ENCODE measurements at regions not wholly inside any gene's neighbourhood (a gene's known extent, or its start where the extent isn't known, plus 50 kb on each side); places are given as distances from the start of the nearest gene placed in this dataset.

GRCh38 chr5:170173647-170174046, 59.1 kb upstream of the C5orf58 start:
- CTCF ChIA-PET, result interaction anchor here (0.8 to 2.3 kb wide), 8 partner anchors 10 to 519 kb away, joined by 3 to 12 read pairs (median 3); no protein-coding TSS in a partner anchor
- POLR2A ChIA-PET, result no interaction called here

GRCh38 chr5:170176916-170177315, 55.9 kb upstream of the C5orf58 start:
- no peak overlapping the region for H3K27ac ChIP-seq (ENCODE audit: extremely low read depth, low read depth, low read length)
- H3K9me3 ChIP-seq (ENCODE audit: control insufficient read depth, insufficient read depth, low read depth, low read length), result no peaks in the 10 kb centered on the region
- H3K4me3 ChIP-seq (ENCODE audit: low read depth, low read length), result no peak overlapping the region
- no peaks in the 10 kb centered on the region for H3K4me1 ChIP-seq (ENCODE audit: control insufficient read depth, insufficient read depth, low read length)
- ChIA-PET POLR2A (no interaction called here), CTCF (interaction anchor here (1.0 kb wide), 1 partner anchor 76 kb away, joined by 3 read pairs; no protein-coding TSS in a partner anchor)
- no peaks in the 10 kb centered on the region for H3K36me3 ChIP-seq (ENCODE audit: control insufficient read depth in 2 of 2, insufficient read depth in 1 of 2, low read length in 2 of 2)
- TF ChIP-seq ZSCAN23 (tag by site-specific recombination; IDR thresholded peaks at IDR 0.05) (no peak), TCF7L2 (IDR thresholded peaks at IDR 0.05; ENCODE audit: borderline replicate concordance, low read depth, low read length) (no peak), ZNF341 (tag by site-specific recombination; IDR thresholded peaks at IDR 0.05; ENCODE audit: low read depth) (no peak), GLIS1 (tag by site-specific recombination; IDR thresholded peaks at IDR 0.05) (peak; percentile 33; the same call in 1 of the 2 replicates), WT1 (tag by site-specific recombination; IDR thresholded peaks at IDR 0.05) (no peak)

More at GRCh38 chr5:170173647-170174046, 59.1 kb upstream of the C5orf58 start:
- Histone ChIP-seq H3K9me3 (ENCODE audit: control insufficient read depth, insufficient read depth, low read depth, low read length) (no peaks in the 10 kb centered on the region), H3K27ac (ENCODE audit: extremely low read depth, low read depth, low read length) (no peak overlapping the region), H3K36me3 (ENCODE audit: control insufficient read depth in 2 of 2, insufficient read depth in 1 of 2, low read length in 2 of 2) (no peaks in the 10 kb centered on the region), H3K4me3 (ENCODE audit: low read depth, low read length) (no peak overlapping the region), H3K4me1 (ENCODE audit: control insufficient read depth, insufficient read depth, low read length) (no peaks in the 10 kb centered on the region)
- TF ChIP-seq ZNF654 (tag by site-specific recombination; IDR thresholded peaks at IDR 0.05; ENCODE audit: low read depth), result no peak

- no peaks in the 10 kb centered on the region for H3K9me3 ChIP-seq (ENCODE audit: control insufficient read depth, insufficient read depth, low read depth, low read length)
- no peaks in the 10 kb centered on the region for H3K4me1 ChIP-seq (ENCODE audit: control insufficient read depth, insufficient read depth, low read length)
- H3K4me3 ChIP-seq (ENCODE audit: low read depth, low read length), result no peak overlapping the region
- CTCF ChIA-PET, result interaction anchor here (9.2 kb wide), 1 partner anchor 79 kb away, joined by 169 read pairs; no protein-coding TSS in a partner anchor
- no peak overlapping the region for H3K27ac ChIP-seq (ENCODE audit: extremely low read depth, low read depth, low read length)
- H3K36me3 ChIP-seq (ENCODE audit: control insufficient read depth in 2 of 2, insufficient read depth in 1 of 2, low read length in 2 of 2), result no peaks in the 10 kb centered on the region
- POLR2A ChIA-PET, result no interaction called here
- no peak for TF ChIP-seq ZNF302 (tag by site-specific recombination; IDR thresholded peaks at IDR 0.05; ENCODE audit: low read depth)
These were observed 54.0 kb upstream of the C5orf58 start for GRCh38 chr5:170178814-170179213.

DNA sequence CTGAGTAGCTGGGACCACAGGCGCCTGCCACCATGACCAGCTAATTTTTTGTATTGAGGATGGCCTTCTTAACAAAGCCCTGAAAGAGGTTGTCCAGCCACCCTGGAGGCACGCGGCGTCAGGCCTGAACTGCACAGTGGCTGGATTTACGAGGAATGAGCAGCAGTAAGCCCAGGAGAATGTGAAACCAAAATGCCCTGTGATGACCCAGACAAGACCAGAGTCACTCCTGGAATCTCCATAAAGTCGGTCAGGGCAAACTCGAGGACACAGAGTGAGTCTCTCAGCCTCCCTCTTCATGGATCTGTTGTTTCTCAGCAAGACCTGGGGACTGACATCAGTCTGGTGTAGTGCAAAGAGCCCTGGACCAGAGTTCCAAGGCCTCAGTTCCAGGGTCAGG, 53.2 kb upstream of the C5orf58 start:
- no peak for TF ChIP-seq ZNF174 (tag by site-specific recombination; IDR thresholded peaks at IDR 0.05)
- no peak for TF ChIP-seq GLI2 (tag by site-specific recombination; IDR thresholded peaks at IDR 0.05; ENCODE audit: borderline replicate concordance, low read depth)
- TF ChIP-seq ZNF473 (tag by site-specific recombination; IDR thresholded peaks at IDR 0.05), result no peak
- TF ChIP-seq, protein P1, sequence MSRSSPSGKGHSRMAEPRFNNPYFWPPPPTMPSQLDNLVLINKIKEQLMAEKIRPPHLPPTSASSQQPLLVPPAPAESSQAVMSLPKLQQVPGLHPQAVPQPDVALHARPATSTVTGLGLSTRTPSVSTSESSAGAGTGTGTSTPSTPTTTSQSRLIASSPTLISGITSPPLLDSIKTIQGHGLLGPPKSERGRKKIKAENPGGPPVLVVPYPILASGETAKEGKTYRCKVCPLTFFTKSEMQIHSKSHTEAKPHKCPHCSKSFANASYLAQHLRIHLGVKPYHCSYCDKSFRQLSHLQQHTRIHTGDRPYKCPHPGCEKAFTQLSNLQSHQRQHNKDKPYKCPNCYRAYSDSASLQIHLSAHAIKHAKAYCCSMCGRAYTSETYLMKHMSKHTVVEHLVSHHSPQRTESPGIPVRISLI (tag by site-specific recombination; IDR thresholded peaks at IDR 0.05), result no peak
- no peak for TF ChIP-seq ZBTB21 (tag by site-specific recombination; IDR thresholded peaks at IDR 0.05)
- TF ChIP-seq ZNF10 (tag by site-specific recombination; IDR thresholded peaks at IDR 0.05), result no peak
- TF ChIP-seq ZNF707 (tag by site-specific recombination; IDR thresholded peaks at IDR 0.05), result no peak
- TF ChIP-seq EGR2 (tag by site-specific recombination; IDR thresholded peaks at IDR 0.05; ENCODE audit: low read depth), result no peak
- TF ChIP-seq, protein P2, sequence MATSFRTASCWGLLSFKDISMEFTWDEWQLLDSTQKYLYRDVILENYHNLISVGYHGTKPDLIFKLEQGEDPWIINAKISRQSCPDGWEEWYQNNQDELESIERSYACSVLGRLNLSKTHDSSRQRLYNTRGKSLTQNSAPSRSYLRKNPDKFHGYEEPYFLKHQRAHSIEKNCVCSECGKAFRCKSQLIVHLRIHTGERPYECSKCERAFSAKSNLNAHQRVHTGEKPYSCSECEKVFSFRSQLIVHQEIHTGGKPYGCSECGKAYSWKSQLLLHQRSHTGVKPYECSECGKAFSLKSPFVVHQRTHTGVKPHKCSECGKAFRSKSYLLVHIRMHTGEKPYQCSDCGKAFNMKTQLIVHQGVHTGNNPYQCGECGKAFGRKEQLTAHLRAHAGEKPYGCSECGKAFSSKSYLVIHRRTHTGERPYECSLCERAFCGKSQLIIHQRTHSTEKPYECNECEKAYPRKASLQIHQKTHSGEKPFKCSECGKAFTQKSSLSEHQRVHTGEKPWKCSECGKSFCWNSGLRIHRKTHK (tag by site-specific recombination; IDR thresholded peaks at IDR 0.05), result no peak
- TF ChIP-seq GLI4 (tag by site-specific recombination; IDR thresholded peaks at IDR 0.05), result no peak
- no peaks in the 10 kb centered on the region for H3K4me1 ChIP-seq (ENCODE audit: control insufficient read depth, insufficient read depth, low read length)

More for the DNA sequence above, 53.2 kb upstream of the C5orf58 start:
- Histone ChIP-seq H3K4me3 (ENCODE audit: low read depth, low read length) (no peak overlapping the region), H3K9me3 (ENCODE audit: control insufficient read depth, insufficient read depth, low read depth, low read length) (no peaks in the 10 kb centered on the region), H3K27ac (ENCODE audit: extremely low read depth, low read depth, low read length) (no peak overlapping the region), H3K36me3 (ENCODE audit: control insufficient read depth in 2 of 2, insufficient read depth in 1 of 2, low read length in 2 of 2) (no peaks in the 10 kb centered on the region)
- POLR2A ChIA-PET, result no interaction called here
- CTCF ChIA-PET, result interaction anchor here (0.9 to 9.2 kb wide), 2 partner anchors 10 to 79 kb away, joined by 3 to 169 read pairs; no protein-coding TSS in a partner anchor
